HG03558 (cell line): ENCODE measurements at regions not wholly inside any gene's neighbourhood (a gene's known extent, or its start where the extent isn't known, plus 50 kb on each side); places are given as distances from the start of the nearest gene placed in this dataset.
"Not testable (repeated sequence)": the region's sequence is repeated elsewhere in the genome, so short reads cannot be mapped to it uniquely, and the experiment has no call there.

Source experiments
- ATAC-seq: cut with Tn5 transposase; IDR thresholded peaks from one replicate; pipeline ENCODE4 v1.9.1; 2021; ENCODE audit warnings: moderate number of reproducible peaks; ENCODE audit not compliant: unreplicated experiment; ENCODE audit errors: extremely low read depth

DNA sequence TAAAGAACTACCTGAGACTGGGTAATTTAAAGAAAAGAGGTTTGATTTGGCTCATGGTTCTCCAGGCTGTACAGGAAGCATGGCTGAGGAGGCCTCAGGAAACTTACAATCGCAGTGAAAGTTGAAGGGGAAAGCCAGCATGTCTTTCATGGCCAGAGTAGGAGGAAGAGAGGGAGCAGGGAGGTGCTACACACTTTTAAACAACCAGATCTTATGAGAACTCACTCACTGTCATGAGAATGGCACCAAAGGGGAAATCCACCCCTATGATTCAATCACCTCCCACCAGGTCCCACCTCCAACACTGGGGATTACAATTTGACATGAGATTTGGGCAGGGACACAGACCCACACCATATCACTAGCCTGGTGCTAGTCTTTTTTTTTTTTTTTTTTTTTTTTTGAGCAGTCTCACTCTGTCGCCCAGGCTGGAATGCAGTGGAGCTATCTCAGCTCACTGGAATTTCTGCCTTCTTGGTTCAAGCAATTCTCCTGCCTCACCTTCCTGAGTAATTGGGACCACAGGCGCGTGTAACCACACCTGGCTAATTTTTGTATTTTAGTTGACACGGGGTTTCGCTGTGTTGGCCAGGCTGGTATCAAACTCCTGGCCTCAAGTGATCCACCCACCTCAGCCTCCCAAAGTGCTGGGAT, 56.4 kb upstream of the AUTS2 start:
- not testable (repeated sequence) for ATAC-seq

DNA sequence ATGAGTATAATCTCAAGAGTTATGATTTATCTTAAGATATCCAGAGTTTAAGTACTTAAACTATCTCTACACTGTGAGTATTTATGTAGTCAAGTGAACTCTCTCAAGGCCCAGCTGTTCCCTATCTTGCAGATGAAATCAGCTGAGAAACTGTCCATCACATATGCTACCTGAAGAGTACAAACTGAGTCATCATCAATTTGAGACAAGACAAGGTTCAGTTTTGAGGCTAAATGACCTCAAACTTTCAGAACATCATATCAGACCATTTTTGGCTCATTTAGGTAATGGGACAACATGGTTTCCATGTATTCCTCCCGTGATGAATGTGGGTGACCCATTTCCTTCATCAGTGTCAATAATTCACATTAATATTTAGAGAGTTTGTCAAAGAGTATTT, 53.1 kb upstream of the AUTS2 start:
- no peak for ATAC-seq
